Activated CD4-positive, alpha-beta T cell treated with anti-CD3 and anti-CD28 coated beads, Interleukin-2, amount 50 U/mL, for 48 hours (primary cell): ENCODE measurements at regions not wholly inside any gene's neighbourhood (a gene's known extent, or its start where the extent isn't known, plus 50 kb on each side); places are given as distances from the start of the nearest gene placed in this dataset.
A peak's percentile ranks its signal among the peaks of the same experiment; 100 is the strongest.

Experiments used
- DNase-seq, 2 experiments: peaks; one replicate each; pipeline ENCODE4 v3.0.0-alpha.2; 2020

DNA sequence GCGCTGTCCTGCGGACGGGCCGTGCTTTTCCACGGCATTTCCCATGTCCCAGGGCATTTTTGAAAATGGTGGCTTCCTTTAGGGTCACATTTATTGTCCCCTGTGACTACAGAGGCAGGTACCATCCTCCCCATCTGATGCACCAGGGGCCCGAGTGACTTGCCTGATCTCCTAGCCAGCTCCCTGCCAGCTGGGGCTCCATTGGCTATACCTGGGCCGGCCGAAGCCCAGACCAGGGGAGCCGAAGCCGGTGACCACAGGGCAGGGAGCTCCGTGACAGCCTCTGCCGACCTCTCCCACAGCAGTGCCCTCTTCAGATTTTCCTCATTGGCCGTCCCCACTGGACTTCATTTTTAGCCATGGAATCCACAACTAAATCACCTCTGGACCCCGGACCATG is 170.6 kb downstream of the RBFOX3 start:
- DNase-seq, result no peak

DNA sequence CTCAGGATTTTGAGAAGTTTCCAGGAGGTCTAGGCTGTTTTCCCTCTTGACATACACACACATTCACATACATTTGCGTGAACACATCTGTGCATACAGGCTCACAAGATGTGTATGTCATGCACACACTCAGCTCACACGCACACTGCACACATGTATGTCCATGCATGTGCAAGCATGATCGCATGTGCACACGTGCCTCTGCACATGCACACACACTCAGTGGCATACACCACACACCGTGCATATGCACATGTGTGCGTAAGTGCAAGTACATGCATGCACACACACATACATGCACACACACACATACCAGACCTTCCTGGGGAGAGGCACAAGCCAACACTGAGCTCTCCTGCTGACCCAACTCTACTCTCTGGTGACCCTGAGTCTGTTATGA is 171.4 kb downstream of the RBFOX3 start:
- no peak for DNase-seq

DNA sequence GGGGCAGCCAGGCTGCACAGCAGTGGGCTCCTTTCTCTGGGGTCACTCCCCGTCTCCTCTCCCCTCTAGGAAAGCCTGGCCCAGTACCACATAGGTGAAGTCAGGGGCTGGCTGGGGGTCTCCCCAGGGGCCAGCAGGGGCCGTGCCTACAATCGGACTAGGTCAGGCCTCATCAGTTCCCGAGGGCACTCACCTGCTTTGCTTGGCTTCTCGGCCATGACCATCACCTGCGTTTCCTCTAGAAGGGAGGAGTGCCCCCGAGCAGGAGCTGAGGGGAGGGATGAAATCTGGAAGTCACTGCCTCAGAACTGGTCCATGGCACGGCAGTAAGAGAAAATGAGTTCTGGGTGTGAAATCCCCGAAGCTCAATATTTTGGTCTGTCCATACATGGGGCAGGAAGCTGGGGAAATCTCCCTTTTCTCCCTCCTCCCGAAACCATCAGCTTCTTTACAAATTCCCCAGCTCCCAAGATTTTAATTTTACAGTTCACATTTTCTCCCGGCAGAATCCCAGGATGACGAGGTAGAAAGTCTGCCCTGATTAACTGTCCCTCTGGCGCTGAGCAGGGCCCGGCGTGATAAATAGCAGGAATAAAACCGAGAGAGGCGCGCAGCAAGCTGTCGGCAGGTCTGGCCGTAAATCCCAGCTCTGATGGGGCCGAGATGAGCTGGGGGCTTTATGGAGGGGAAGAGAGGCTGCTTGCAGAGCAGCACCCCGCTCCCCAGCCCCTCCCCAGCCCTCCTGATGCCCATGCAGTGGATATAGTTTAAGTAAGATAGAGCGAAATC is 172.1 kb downstream of the RBFOX3 start:
- DNase-seq, result no peak

DNA sequence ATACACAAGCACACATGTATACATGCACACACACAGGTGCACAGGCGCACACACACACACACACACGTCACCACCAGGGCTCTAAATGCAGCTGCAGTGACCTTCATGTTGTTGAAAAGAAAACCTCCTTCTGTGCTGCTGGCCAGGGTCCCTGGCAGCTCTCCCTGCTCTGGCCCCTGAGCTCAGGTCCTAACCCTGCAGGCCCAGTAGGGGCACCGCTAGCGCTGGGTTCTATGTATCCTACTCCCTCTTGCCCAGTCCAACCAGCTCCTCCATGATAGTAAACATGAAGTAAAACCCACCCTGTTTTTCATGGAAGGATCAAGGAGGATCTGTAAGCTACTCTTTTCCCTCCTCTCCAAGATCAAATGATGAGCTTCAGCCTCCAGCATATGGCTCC is 172.8 kb downstream of the RBFOX3 start:
- no peak for DNase-seq

DNA sequence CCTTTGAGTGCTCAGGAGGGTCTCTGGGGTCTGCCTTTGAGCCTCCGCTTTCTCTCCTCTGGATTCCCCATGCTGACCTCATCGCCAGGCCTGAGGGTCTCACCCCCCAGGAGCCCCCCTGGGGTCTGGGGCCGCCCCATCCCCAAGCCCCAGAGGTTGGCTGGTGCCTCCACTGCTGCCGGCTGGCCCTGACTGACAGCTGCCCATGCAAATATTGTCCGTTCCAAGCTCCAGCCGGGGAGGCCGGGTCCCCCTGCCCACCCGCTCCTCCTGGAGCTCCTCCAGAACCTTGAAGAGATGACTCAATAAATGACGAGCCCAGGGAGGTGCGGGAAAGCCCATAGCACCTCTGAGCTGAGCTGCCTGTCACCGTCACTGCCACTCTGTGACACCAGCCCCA is 173.8 kb downstream of the RBFOX3 start:
- no peak for DNase-seq

DNA sequence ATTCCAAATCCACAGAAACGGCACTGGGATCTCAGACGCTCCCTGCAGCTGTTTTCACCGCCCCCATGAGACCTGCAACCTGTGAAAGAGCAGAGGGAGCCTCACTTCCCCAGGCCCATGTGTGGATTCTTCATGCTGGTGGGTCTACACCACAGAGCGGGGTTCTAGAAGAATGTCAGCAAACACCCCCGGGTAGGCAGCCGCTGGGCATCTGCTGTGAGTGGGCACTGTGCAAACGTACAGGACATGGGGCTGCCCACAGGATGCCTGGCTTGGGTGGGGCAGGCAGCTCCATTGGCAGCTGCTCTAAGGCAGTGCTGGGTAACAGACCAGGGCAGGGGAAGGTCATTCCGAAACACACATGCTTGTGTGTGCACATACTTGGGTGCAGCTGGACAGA is 174.9 kb downstream of the RBFOX3 start:
- DNase-seq, result no peak

DNA sequence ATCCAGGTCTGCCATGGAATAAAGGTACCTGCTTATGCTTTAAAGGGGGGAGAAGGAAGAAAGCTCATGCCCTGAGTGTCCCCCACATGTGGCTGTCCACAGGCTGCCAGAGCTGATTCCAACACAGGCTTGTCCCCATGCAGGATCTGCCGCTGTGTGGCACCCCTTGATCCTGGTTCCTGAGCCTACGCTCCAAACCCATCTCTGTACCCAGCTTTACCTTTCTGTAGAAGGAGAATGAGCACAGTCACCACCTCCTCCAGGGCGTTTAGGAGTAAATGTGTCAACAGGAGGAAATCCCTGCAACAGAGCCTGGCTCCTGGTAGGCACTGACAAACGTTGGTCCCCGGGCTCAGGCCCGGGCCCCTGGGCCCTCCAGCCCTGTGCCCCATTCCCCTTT is 175.6 kb downstream of the RBFOX3 start:
- no peak for DNase-seq

DNA sequence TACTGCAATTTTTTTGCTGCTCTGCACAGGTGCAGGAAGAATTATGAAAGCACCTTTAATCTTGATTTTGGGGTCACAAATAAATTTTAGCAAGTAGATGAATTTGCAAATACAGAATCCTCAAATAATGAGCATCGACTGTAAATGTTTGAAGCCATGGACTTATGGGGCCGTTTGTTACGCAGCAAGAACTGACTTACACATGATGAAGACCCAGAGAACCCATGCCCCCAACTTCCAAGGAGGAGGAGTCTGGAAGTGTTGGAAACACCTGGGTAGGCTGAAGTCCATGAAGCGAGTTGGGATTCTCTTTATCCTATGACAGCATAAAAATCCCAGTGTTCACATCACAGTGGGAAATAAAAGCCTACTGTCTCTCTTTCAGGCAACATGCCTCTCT is 176.6 kb downstream of the RBFOX3 start:
- DNase-seq, result no peak

DNA sequence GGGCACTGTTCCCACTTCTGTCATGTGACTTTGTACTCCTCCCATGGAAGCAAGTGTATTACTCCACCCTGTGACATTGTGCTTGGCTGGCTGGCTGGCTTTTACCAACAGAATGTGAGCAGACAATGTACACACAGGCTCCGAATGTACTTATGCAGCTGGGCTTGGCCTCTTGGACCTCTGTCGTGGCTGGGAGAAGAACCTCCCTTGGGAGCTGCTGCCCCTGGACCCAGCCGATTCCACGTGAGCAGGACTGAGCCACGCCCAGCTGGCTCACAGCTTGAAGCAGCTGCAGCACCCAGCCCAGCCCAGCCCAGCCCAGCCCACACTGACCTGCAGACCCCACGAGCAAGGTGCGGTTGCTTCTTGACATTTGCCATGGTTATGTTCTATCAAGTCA is 177.5 kb downstream of the RBFOX3 start:
- DNase-seq, result no peak

DNA sequence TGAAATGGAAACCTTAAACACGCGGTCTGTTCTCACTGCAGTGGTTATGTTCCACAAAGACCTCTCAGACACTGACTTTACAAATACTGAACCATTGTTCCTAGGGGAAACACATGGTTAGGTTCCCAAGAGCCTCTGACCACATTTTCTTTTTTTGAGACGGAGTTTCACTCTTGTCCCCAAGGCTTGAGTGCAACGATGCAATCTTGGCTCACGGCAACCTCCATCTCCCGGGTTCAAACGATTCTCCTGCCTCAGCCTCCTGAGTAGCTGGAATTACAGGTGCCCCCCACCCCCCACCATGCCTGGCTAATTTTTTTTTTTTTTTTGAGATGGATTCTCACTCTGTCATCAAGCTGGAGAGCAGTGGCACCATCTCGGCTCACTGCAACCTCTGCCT is 179.7 kb downstream of the RBFOX3 start:
- DNase-seq, result no peak

DNA sequence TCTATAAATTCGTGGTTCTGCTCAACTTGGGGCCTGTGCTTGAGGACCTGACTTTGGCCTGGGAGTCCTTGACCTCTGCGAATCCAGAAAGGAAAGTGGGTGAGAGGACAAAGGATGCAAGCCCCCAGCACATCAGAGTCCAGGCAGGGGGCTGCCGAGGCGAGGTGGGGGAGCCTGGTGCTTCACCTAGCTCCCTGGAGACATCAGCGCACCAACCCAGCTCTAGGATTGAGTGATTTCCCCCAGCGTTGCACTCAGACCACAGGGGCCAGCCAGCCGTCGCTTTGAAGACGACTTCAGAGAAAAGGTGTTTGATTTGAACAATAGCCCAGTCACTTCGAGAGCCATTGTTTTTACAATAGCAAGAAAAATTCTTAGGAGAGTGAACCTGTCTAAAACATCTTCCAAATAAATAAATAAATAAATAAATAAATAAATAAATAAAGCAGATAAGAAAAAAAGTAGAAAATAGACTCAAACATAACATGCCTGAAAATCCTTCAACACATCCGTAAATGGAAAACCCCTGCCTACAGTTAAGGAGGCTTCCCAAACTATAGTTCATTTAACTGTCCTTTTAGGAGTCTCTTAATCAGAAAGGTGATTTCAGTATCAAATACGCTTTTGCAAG is 180.9 kb downstream of the RBFOX3 start:
- no peak for DNase-seq

DNA sequence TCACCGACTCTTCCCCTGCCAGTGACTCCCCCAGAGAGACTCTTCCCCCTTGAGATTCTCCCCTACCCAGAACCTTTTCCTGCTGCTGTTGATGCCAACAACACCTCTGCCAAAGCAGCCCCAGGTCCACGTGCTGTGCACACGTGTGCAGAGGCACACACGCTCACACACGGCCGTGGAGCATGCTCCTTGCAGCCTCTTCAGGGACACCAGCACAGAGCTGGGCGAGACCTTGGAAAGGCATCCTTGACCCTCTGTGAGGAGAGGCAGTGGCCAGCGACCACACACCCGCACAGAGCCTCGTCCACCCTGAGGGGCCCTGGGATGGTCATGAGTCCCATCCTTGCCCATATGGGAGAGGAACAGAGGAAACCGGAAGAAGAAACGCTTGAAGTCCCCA is 181.9 kb downstream of the RBFOX3 start:
- DNase-seq, result no peak

DNA sequence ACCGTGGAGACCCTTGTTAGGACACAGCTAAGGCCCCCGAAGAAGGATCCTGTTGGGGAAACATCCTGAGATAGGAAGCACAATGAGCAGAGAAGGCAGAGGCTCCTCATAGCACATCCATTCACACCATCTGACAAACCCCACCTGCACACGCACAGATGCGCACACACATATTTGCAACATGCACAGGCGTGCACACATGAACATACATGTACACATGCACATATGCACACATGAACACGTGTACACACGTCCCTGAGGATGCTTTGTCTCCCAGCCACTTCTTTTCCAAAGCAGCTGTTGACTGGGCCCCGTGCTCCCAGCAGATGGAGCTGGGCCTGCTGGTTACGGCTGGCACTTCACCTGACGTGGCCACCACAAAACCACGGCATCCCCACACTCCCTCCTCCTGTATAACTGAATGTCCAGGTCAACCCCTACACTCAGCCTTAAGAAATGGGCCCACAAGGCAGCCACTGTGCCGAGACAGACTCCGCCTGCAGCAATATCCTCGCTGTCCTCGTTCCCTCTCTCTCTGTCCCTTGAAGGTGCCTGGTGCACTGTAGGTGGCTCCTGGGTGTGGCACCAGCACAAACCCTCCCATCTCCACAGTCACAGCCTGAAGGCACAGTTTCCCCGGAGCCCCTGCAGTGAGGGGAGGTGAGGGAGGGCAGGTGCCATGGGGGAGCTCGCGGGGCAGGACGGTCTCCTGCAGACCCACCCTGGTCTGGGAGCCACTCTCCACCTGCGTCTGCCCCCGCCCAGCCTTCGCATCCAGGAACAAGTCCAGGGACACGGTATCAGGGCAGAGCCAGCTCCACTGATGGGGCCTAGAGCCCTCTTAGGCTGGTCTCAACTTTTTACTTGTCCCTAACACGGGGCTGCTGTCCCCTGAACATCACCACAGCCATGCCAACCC is 183.0 kb downstream of the RBFOX3 start:
- no peak for DNase-seq

DNA sequence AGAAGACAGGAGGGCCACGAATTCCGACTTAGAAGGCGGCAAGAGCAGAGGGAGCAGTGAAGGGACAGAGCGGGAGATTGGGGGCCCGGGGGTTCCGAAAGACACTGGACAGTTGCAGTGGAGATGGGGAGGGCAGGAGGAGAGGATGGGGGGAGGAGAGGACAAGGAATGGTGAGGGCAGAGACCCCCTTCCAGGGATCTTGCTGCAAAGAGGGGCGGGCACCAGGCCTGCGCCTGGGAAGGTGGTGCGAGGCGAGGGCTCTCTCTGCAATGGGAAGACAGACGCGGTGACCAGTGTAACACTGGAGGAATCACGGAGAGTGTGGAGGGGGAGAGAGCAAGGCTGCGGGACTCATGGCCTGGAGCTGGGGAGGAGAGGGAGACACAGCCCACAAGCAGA is 185.2 kb downstream of the RBFOX3 start:
- DNase-seq, result no peak

DNA sequence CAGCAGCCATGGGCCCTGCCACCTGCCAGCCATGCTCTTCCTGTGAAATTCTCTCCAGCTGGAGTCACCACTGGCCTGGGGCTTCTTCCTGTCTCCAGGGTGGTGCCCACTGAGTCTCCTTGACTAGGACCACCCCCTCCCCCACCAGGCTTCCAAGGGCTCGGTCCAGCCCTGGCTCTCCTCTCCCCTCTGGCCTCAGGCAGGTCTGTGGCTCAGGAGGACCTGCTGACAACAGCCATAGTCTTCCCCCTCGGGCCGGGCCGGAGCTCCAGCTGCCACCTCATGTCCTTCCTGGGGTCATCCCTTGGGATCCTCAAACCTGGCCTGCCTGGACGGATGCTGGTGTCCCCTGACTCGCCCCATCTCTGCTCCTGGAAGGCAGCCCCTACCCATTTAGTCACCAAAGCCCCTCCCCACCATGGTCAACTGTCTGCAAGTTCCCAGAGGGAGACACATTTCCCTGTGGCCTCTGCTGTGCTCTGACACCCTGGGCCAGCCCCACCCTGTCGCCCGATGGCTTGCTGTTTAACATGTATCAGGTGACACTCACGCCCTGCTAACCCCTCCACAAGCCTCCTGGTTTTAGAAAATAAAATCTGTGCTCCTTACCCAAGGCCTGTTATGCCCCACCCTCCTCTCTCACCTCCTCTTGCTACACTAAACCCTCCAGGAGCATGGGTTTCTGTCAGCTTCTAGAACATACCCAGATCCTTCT is 186.2 kb downstream of the RBFOX3 start:
- no peak for DNase-seq

DNA sequence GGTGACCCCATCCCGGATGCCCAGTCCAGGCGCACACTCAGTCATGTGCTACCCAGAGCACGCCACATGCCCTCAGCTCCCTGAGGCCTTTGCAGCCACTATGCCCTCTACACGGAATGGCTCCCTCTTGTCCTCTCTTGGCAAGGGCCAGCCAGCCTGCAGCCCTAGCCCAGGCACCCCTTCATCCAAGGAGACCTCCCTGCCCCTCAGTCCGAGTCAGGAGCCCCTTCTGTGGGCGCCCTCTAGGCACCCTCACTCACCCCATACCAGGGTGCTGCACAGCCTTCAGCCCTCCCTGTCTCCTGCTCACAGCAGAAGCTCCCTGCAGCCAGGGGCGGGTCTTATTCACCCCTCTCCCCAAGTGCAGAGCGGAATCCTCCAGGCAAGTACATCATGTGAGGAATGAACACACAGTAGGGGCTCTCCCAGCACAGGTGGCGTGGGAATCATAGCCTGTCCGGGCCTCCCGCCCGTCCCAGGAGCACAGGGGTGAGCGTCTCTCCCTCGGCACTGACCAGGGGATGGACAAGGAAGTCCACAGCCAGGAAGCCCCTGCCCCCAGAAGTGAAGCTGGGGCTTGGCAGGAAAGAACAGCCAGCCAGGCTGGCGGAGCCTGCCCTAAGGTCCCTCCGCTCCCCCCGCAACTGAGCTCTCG is 186.9 kb downstream of the RBFOX3 start:
- no peak for DNase-seq

DNA sequence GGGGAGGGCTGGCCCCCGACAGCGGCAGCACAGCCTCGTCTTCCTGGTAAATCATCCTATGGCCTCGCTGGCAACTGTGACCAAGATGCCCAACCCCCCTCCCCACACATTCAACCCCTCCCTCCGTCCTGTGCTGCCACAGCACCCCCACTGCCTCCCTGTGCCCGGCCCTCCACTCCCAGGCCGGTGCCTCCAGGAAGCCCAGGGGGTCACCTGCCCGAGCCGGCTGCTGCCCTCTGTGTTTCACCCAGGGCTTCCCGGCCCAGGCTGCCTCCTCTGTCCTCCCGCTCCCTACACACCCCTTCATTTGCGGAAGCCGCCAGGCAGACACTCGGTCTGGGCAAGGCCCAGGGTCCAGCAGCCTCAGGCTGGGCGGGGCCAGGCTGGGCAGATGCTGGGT is 188.6 kb downstream of the RBFOX3 start:
- DNase-seq, result no peak

DNA sequence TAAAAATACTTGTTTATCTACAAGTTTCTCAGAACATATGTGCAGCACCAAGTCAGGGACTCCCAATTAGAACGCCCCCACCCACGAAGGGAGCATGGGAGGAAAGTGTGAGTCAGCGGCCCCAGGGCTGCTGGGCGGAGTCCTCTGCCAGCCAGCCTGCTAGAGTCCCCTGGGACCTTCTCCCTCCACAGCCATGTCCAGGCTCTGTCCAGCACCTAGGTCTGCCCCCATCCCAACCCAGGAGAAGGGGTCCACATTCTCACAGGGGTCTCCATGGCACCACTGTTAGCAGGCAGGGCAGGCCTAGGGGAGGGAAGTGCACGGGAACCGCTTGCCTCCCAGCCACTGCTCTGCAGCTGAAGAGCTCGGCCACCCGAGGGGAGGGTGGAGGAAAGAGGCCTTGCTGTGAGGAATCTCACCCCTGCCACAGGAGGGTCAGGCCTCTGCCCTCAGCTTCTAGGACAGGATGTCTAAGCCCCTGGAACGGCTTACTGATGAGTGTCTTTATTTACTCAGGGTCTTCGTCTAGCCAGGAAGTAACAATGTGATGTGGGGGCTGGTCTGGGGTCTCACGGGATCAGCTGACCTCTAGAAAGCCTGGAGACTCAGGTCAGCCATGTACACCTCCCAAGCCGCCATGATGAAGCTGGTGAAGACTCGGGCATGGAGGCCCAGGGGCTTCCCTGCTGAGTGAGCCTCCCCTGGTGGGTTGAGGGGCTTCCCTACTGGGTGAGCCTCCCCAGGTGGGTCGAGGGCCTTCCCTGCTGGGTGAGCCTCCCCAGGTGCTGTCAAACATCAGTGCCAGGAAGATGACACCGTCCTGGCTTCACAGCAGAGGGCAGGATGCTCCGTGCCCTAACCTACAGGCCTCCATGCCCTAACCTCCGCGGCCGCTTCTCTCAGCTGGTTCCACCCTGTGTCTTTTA is 190.3 kb downstream of the RBFOX3 start:
- DNase-seq, result peak; percentile 39 to 49

DNA sequence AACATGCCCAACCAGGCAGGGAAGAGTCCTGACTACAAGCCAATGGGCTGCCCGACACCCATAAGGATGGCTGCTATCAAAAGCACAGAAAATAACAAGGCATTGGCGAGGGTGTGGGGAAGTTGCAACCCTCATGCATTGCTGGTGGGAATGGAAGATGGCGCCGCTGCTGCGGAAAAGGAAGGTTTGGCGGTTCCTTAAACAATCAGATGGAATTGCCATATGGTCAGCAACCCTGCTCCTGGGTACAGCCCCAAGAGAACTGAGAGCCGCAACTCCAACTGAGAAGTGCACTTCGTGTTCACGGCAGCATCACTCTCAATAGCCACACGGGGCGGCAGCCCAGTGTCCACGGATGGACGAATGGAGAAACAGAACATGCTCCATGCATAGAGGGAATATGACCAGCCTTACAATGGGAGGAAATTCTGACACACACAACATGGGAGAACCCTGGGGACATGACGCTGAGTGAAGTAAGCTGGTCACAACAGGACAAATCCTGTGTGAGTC is 193.3 kb downstream of the RBFOX3 start:
- no peak for DNase-seq

DNA sequence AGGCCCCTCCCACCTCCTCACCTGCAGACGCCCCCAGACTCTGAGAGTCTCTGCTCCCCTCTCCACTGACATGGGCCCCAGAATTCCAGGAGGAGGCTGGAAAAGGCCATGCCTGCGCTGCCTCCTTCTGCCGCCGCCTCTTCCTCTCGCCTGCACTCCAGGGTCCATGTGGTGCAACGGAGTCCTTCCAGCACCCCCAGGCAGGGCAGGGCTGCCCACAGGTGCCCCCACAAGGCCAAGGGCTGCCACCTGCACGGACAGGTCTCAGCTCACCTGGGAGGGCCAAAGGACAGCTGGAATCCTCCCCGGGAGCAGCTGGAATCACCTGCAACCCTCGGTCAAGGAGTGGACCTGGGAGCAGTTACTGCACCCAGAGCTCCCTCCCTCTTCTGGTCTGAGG is 194.9 kb downstream of the RBFOX3 start:
- no peak for DNase-seq

DNA sequence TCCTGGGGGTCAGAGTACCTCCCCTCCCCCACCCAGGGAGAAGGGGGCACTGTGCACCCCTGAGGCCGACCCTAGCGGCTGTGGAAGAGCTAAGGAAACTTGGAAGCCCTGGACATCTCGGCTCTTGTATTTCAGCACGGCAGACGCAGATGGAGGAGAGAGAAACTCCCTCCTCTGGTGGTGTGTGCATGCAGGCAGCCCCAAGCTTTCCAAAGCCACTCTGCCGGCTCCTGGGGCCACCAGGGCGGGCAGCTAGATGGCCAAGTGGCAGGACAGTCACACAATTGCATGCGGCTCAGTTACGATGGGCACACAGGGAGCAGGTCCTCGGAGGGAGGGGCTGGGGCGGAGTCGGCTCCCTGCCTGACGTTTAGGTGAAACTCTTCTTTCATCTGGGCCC is 195.5 kb downstream of the RBFOX3 start:
- DNase-seq, result no peak
